ENCODE measurements at regions not wholly inside any gene's neighbourhood (a gene's known extent, or its start where the extent isn't known, plus 50 kb on each side); places are given as distances from the start of the nearest gene placed in this dataset.

DNA sequence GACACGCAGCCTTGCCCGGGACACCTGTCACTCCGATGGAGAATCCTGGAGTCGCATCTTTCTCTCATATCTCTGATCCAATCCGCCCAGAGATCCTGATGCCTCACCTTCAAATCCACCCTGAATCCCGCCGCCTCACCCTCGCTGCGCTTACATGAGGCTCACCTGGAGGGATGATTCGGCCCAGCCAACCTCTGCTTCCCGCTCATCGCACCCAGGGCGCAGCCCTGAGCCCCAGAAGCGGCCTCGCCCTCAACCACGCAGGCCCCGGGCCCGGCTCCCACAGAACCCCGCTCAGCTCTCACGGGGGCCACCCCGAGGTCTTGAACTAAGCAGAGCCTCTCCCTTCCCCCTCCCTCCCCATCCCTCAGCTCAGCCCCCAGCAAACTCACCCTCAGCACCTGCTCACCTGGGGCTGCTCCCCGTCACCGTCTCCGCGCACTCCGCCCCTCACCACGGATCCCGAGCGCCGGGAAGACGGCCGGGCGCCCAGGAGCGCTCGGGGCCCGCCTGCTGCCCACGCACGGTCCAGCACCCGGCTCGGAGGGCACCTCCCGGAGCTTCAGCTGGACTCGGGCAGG, 160.0 kb downstream of the NDUFA10 start:
- no peak for DNase-seq

DNA sequence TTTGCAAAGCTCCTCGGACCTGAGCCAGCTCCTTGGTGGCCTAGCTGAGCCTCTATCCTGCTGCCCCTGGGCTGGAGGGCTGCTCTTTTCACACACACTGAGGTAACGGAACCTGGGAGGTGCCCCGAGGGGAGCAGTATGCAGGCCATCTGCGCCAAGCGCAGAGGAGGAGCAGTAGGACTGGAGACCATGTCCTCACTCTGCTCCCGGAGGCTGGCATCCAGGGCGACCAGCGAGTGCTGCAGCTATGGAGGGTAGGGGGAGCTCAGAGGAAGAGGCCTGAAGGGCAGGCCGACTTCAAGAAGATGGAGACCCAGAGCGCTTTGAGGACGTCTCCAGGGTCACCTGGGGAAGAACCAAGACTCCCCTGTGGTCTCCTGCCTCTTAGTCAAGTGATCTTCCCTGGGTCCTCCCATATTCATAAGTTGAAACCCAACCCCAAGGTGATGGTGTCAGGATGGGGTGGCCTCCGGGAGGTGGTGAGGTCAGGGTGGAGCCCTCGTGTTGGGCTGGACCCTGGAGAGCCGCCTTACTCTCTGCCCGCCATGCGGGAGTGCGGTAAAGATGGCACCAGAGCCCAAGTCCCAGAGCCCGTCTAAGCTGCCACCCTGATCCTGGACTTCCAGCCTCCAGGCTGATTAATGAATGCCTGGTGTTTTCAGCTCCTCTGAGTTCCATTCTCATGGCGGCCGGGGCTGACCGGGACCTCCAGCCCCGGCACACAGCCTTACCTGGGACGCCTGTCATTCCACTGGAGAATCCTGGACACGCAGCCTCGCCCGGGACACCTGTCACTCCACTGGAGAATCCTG, 160.7 kb downstream of the NDUFA10 start:
- no peak for DNase-seq

DNA sequence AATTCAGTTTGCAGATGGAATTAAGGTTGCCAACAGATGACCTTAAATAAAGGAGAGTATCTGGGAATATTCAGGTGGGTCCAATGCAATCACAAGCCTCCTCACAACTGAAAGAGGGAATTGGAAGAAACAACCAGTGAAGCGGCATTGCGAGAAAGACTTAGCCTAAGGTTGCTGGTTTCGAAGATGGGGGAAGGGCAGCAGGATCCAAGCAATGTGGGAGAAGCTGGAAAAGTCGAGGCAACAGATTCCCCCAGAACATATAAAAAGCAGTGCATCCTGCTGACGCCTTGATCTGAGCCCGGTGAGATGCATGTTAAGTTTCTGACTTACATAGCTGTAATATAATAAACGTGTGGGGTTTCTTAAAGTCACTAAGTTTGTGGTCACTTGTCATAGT, 162.5 kb downstream of the NDUFA10 start:
- no peak for DNase-seq

DNA sequence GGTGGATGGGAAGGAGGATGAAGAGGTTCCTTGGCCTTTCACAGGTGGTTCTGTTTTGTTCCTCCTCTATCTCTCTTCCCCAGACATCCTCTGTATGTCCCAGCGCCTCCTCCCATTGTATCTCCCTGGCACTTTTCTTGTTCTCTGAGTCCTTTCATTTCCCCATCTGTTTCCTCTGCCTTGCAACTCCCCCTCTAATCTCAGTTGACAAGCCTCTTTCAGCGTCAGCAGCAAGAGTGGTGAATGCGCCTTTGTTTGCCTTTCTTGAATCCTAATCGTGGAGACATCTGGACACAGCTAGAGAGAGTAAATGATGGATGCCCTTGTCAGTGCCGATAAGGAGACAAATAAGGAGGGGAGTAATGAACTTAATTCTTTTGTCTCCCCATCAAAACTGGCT, 167.0 kb downstream of the NDUFA10 start:
- no peak for DNase-seq

DNA sequence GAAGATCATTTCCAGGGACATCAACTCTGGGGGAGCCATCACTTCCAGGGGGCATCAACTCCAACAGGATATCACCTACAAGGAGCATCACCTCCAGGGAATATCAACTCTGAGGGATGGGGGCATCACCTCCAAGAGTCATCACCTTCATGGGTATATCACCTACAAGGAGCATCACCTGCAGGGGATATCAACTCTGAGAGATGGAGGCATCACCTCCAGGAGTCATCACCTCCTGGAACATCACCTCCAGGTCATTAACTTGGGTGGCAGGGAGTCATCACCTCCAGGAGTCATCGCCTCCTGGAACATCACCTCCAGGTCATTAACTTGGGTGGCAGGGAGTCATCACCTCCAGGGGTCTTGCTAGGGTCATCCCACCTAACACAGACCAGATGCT, 167.6 kb downstream of the NDUFA10 start:
- no peak for DNase-seq

DNA sequence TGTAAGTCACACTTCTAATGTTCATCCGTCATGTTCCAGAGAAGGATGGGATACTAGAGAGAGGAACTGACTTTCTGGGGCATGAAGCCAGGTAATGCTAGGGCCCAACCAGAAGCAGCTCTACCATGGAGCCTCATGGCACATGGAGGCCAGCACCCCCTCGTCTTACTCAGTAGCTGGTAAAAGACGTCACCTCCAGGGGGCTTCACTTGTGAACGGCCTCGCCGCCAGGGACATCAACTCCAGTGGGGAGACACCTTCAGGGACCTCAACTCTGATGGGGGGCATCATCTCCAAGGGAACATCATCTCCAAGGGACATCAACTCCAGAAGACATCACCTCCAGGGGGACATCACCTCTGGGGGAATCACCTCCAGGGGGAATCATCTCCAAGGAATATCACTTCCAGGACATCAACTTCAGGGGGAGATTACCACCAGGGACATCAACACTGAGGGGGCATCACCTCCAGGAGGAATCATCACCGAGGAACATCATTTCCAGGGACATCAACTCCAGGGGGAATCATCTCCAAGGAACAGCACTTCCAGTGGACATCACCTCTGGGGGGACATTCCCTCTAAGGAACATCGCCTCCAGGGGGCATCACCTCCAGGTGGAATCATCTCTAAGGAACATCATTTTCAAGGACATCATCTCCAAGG, 168.4 kb downstream of the NDUFA10 start:
- DNase-seq = no peak

DNA sequence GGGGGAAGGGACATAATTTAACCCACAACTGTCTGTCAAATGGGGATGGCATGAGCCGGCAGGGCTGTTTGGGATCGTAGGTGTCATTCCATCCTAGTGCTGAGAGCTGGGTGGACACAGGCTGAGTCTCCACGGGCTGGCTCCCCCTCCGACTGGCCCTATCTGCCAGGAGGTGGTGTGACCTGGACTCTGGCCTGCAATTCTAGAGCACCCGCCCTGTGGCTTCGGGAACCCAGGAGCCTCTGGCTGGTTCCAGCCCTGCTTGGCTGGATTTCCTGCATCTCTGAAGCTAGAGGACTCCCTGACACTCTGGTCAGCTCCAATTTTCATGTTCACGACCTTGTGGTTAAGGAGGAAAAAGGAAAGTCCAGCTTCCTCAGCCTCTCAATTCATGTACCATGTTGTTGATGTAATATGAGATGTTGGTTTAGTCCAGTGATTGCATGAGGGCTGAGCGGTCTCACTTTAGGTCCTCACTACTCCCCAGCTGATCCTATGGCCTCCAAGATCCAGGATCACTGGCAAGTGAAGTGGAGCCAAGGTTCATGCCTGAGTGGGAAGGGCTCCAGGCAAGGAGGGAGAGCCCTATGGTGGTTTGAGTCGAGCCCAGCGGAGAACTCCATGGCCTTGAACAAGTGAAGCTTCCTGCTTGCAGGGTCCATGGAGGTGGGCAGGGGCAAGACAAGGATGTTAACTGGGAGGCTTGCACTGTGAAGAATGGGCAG, 169.1 kb downstream of the NDUFA10 start:
- DNase-seq = no peak

DNA sequence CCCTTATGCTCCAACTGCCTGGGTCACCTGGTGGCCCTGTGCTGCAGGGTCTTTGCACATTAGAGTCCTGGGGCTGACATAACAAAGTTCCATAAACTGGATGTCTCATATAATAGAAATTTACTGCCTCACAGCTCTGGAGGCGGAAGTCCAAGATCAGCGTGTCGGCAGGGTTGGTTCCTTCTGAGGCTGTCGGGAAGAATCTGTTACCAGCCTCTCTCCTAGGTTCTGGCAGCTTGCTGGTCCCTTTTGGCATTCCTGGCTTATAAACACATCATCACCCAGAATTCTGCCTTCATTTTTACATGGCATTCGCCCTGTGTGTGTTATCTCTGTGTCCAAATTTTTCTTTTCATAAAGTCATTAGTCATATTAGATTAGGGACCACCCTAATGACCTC, 170.5 kb downstream of the NDUFA10 start:
- DNase-seq = no peak

DNA sequence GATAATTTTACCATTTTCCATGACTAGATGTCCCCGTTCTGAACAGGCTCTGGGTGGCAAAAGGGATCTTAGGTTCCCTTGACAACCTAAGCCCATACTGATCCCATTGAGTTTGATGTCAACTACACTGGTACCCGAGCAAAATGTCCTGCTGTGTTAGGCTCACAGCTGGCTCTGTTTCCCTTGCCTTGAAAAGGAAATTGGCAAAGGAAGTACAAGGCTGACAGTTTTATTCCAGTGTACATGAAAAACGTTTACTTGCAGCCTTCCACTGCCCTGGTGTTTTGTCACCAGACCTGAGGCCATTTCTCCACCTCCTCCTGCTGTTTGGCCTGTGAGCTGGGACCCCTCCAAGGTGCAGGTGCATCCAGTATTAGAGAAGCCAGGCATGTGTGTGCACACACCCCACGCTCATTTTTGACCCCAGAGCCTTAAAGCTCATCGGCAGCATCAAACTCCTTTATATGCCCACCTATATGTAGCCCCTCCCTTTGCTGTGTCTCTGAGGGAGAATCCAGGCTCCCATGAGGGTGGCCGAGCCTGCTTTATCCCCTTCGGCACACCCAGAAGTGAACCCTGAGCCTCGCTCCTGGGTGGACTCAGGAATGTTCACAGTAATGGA, 171.3 kb downstream of the NDUFA10 start:
- DNase-seq = no peak

DNA sequence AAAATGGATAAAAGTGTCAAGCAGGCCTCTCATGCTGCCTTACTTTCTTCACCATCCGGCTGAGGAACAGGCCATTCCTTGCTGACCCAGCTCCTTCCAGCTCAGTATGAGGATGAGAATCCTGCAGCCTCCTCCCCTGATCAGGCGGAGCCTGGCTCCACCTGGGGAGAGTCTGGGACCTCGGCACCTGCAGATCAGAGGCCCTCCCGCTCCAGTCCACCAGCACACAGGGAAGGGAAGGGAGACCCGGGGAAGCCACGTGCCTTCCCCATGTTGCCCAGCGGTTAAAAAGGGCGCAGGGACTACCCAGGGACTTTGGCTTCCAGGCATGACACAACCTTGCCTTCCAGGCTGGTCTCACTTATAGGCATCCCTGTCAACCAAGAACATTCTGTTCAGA, 172.0 kb downstream of the NDUFA10 start:
- no peak for DNase-seq

DNA sequence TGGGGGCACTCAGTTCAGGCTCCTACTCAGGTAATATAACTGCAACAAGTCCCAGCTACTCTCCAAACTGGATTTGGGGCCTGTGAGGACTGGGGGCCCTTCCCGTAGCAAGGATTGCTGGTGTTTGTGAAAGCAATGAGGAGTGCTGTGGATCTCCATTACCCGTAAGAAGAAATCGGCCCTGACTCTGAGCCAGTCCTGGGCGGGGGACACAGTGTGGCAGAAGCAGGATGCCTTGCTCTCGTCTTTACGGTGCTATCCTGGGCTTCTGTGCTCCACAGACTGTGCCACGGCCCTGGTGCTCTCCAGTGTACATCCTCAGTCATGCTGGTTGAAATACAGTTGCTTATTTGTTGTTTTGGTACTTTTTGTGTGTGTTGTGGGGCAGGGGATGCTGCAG, 172.9 kb downstream of the NDUFA10 start:
- DNase-seq = no peak

DNA sequence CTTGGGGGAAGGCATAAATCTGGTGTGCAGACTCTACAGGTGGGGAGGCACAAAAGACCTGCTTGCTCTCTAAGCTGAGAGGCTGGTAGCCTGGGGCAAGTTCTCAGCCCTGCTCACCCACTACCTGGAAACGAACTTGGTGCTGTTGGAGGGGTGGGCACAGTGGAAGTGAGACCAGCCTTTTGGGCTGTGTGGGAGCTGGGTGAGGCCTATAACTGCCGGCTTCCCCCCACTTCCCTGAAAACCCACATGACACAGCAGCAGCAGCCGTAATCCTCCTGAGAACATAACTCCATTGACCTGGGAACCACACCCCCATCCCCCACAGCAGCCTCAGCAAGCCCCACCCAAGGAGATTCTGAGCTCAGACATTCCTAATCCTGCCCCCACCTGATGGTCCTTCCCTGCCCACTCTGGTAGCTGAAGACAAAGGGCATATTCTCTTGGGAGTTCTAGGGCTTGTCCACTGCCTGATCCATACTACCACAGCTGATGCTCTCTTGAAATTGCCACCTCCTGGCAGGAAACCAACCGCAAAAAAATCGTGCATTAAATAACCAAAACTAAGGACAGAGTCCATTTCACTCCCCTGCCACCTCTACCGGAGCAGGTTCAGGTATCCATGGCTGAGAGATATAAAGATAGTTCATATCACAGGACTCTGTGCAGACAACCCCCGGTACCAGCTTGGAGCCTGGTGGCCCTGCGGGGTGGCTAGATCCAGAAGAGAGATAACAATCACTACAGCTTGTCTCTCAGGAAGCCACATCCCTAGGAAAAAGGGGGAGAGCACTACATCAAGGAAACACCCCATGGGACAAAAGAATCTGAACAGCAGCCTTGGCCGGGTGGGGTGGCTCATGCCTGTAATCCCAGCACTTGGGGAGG, 178.1 kb downstream of the NDUFA10 start:
- no peak for DNase-seq

DNA sequence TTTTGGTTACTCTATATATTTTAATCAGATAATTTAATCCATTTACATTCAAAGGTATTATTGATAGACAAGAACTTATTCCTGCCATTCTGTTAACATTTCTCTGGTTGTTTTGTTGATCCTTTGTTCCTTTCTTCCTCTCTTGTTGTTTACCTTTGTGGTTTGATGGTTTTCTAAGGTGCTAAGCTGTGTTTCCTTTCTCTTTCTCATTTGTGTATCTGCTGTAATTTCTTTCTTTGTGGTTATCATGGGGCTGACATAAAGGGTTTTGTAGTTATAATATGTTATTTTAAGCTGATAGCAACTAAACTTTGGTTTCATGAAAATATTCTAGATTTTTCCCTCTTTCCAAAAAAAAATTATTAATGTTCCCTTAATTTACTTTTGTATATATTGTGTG, 179.2 kb downstream of the NDUFA10 start:
- no peak for DNase-seq

DNA sequence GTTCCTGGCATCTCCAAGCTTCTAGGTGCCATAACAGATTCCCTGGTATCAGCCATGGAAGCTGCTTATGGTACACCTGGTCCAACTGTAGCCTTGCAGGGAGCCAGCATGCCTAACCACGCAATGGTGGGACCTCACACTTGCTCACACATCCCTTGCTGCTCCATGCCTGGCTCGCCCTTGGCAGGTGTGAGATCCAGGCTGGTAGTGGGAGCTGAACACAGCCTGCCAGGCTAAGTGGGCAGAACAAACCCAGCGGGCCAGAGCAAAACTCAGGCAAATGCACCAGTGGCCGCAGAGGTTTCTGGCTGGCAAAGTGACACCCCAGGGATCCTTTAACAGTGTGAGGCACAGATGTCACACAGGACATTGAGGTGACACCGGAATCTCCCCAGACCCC, 185.8 kb downstream of the NDUFA10 start:
- DNase-seq = no peak

DNA sequence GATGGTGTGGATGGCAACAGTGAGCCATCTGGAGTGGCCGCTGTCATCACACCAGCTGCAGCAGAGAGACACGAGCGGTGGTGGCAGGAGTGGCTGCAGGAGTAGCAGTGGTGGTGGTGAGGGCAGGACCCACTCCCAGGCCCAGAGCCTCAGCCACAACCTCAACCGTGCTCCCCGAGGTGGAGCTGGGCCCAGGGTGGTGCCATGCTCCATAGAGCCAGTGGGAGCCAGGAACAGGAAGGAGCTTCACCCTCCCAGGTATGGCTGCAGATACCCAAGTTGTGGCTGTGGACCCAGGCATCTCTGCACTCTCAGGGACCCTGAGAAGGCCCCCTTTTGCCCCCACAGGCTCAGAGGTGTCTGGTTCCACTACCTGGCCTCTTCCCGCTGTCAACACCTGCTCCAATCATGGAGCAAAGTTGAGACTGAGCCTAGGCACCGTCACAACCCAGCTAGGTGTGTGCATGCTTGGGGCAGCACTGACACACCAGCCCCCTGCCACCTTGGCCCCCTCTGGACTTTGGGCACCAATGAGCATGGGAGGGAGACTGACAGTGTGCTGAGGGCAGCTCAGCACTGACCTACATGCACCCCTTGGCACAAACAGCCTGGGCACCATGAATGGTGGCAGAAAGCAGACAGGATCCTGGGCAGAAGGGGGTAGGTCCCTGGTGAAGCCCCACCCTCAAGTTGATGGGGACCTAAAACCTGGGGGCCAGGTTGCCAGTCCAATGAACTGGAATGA, 188.9 kb downstream of the NDUFA10 start:
- no peak for DNase-seq

DNA sequence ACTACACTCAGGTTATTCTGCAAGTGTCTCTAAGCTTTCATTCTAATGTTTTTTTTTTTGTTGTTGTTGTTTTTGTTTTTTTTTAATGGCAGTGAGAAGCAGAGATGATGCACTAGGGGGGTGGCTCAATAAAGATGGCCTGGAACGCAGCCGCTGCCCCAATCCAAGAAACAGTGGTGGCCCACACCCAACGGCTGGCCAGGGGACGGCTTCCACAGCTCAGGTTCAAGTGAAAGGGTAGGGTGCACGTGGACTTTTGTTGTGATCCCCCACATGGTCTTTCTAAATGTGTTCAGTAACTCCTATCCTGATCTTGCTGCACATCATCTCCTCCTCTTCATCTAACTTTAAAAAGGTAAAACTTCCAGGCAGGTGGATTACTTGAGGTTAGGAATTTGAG, 190.1 kb downstream of the NDUFA10 start:
- DNase-seq = no peak

DNA sequence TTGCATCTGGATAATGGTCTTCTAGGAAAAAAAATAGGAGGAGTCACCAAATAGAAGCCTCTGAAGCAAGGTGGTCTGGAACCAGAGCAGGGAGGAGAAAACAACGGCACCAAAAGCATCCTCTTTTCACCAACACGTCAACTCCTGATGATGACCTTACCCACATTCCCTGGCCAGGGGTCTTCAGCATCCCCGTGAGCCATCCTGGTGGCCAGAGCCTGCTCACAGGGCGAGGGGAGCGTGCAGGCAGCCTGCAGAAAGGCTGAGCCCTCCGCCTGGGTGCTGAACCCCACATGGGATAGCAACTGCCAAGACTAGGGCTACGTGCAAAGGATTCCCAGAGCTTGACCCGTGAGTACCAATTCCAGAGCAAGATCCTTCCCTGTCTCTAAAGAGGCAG, 191.0 kb downstream of the NDUFA10 start:
- DNase-seq = no peak

DNA sequence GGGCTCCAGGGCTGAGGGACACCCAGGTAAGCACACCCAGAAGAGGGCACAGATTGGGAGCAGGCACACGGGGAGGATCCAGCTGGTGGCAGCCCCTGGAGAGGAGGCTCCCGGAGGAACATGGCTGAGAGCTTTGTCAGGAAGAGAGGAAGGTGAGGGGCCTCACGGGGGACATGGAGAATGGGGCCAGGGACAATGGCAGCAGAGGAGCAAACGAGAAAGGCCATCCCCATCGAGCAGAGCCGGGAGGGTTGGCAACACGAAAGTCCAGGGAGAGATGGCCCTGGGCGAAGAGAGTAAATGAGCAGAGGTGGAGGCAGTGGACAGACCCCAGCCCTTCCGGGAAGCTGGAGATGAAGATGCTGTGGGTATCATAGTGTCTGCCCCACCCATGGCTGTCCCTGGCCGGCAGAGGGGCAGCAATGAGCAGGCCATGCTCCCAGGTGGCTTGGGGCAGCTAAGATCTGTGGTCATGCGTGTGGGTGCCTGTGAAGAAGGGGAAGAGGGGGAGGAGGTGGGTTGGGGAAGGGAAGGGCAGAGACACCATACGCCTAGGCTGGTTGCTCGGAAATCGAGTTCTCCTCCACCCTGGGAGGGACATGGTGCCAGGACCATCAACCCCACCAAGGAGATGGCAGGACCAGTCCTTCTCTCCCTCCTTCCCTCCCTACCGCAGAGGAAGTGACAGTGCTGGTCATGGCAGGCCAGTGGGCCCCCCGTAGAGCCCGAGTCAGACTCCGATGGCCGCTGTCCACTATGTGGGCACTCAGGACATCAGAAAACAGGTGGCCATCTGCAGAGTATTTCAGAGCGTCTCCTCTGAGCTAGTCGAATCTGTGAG, 191.7 kb downstream of the NDUFA10 start:
- no peak for DNase-seq

DNA sequence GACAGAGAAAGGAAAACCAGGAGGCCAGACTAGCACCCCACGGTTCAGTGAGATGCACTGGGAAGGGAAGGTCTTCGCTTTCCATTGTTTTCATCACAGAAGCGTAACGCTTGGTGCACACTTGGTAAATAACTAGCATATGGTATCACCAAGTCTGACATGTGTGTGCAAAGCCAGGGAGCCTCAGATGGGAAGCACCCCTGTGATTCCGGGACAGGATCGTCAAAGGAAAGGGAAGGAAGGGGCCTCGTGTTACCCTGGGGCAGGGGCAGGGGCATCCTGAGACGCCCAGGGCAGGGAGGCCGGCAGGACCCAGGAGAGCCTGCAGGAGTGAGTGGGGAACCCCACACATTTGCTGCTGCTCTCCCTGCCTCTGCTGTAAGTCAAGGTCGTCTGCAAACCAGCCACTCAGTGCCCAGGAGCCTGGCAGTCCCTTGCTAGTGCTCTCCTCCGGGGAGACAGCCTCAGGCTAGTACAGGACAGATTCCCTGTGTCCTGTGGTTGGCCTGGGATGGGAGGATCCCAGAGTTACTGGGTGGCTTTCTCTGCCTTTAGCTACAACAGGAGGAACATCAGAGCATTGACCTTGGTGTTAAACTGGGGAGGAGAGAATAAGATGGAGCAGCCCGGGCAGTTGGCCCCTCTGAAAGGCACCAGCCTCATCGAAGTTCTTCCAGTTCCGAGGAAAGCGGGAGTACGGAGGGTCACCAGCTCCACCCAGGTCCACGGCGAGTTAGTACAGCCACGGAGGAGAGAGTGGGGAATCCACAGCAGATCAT, 192.5 kb downstream of the NDUFA10 start:
- no peak for DNase-seq

Data from fibroblast of skin of back (primary cell).